ENCODE measurements at regions not wholly inside any gene's neighbourhood (a gene's known extent, or its start where the extent isn't known, plus 50 kb on each side); places are given as distances from the start of the nearest gene placed in this dataset.

DNA sequence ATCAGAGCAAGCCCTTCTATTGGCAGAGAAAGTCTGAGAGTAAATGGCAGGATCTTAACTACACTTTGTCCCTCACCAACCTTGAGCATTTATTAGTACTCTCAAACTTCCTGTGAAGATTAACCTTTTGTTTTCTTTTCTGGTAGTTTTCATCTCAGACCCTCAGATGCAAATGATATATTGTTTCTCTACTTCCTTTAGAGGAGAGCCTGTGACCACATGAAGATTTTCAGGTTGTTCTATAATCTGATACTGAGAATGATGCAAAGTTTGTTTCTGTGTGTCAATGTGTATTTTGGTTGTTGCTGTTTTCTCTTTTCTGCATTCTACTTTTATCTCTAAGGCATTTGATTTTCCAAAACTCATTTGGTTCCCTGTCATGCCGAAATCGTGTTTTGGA, 165.8 kb upstream of the CYSLTR1 start:
- TF ChIP-seq, protein P1, sequence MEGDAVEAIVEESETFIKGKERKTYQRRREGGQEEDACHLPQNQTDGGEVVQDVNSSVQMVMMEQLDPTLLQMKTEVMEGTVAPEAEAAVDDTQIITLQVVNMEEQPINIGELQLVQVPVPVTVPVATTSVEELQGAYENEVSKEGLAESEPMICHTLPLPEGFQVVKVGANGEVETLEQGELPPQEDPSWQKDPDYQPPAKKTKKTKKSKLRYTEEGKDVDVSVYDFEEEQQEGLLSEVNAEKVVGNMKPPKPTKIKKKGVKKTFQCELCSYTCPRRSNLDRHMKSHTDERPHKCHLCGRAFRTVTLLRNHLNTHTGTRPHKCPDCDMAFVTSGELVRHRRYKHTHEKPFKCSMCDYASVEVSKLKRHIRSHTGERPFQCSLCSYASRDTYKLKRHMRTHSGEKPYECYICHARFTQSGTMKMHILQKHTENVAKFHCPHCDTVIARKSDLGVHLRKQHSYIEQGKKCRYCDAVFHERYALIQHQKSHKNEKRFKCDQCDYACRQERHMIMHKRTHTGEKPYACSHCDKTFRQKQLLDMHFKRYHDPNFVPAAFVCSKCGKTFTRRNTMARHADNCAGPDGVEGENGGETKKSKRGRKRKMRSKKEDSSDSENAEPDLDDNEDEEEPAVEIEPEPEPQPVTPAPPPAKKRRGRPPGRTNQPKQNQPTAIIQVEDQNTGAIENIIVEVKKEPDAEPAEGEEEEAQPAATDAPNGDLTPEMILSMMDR (conservative IDR thresholded peaks at IDR 0.05; ENCODE audit: low read depth, low read length), result no peak
- no peak for TF ChIP-seq EZH2 (IDR thresholded peaks at IDR 0.05; ENCODE audit: borderline replicate concordance, low read depth, low read length, poor library complexity, severe bottlenecking)

Data from A673 (cell line).